Loucy (cell line): ENCODE measurements at regions not wholly inside any gene's neighbourhood (a gene's known extent, or its start where the extent isn't known, plus 50 kb on each side); places are given as distances from the start of the nearest gene placed in this dataset.

Source experiments
- EZH2phosphoT487 ChIP-seq: fragments of 200-600 bp; IDR thresholded peaks from 2 replicates; pipeline ENCODE4 v1.6.1; 2018; ENCODE audit warnings: antibody characterized with exemption, mild to moderate bottlenecking, moderate library complexity, borderline replicate concordance
- TF ChIP-seq, protein P1 (sequence below): fragments of 200-600 bp; sonication (generic); conservative IDR thresholded peaks from 2 replicates; pipeline ENCODE4 v1.5.1; 2014; ENCODE audit warnings: mild to moderate bottlenecking, antibody characterized with exemption, low read length

DNA sequence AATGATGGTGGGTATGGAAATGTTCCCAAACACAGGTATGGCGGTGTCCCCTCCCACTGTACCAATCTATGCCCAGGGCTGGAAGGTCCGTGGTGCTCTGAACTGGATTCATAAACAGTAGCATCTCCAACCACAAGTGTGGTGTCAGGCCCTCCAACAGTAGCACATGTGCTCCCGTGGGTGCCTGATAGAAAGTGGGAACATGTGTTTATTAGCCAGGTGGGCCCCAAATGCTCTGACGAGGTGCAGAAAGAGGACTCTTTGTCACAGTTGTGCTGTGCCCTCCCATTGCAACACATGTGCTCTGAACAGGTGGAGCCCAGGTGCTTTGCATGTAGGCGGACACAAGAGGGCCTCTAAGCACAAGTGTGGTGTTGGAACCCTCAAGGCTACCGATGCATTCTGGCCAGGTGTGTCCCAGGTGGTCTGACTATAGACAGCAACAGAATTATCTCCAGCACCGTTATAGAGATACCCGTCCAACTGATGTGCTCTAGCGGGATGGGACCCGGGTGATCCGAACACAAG, 75.4 kb upstream of the ZNF30 start:
- TF ChIP-seq, protein P1, sequence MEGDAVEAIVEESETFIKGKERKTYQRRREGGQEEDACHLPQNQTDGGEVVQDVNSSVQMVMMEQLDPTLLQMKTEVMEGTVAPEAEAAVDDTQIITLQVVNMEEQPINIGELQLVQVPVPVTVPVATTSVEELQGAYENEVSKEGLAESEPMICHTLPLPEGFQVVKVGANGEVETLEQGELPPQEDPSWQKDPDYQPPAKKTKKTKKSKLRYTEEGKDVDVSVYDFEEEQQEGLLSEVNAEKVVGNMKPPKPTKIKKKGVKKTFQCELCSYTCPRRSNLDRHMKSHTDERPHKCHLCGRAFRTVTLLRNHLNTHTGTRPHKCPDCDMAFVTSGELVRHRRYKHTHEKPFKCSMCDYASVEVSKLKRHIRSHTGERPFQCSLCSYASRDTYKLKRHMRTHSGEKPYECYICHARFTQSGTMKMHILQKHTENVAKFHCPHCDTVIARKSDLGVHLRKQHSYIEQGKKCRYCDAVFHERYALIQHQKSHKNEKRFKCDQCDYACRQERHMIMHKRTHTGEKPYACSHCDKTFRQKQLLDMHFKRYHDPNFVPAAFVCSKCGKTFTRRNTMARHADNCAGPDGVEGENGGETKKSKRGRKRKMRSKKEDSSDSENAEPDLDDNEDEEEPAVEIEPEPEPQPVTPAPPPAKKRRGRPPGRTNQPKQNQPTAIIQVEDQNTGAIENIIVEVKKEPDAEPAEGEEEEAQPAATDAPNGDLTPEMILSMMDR, result peak; percentile 38
- no peak for TF ChIP-seq EZH2phosphoT487
